H9 (cell line): ENCODE measurements at regions not wholly inside any gene's neighbourhood (a gene's known extent, or its start where the extent isn't known, plus 50 kb on each side); places are given as distances from the start of the nearest gene placed in this dataset.

Experiments
- DNase-seq: peaks from one replicate; pipeline ENCODE4 v3.0.0-alpha.2; 2017
- H2AFZ ChIP-seq: one replicate; pipeline ENCODE4 v1.6.1; 2013; ENCODE audit warnings: mild to moderate bottlenecking, low read length, control low read depth, moderate library complexity
- H2AK5ac ChIP-seq: 2 replicates; pipeline ENCODE4 v1.6.1; 2013; ENCODE audit warnings: low read length, control low read depth, mixed read lengths; ENCODE audit not compliant: insufficient read length
- H2BK120ac ChIP-seq: one replicate; pipeline ENCODE4 v1.6.1; 2013; ENCODE audit warnings: low read depth, mild to moderate bottlenecking, low read length, control low read depth, inconsistent platforms; ENCODE audit not compliant: poor library complexity, severe bottlenecking
- H2BK12ac ChIP-seq: 2 replicates; pipeline ENCODE4 v1.6.1; 2013; ENCODE audit warnings: low read length, control low read depth, mixed read lengths, low read depth; ENCODE audit not compliant: insufficient read length
- H2BK15ac ChIP-seq: 2 replicates; pipeline ENCODE4 v1.6.1; 2013; ENCODE audit warnings: low read depth, low read length, control low read depth
- H2BK20ac ChIP-seq: one replicate; pipeline ENCODE4 v1.6.1; 2013; ENCODE audit warnings: low read depth, mild to moderate bottlenecking, low read length, control low read depth, inconsistent platforms; ENCODE audit not compliant: poor library complexity, severe bottlenecking
- H2BK5ac ChIP-seq: 2 replicates; pipeline ENCODE4 v1.6.1; 2013; ENCODE audit warnings: low read length, control low read depth, mixed read lengths; ENCODE audit not compliant: insufficient read length
- H3K14ac ChIP-seq: 2 replicates; pipeline ENCODE4 v1.6.1; 2013; ENCODE audit warnings: low read length, control low read depth; ENCODE audit not compliant: insufficient read depth
- H3K18ac ChIP-seq: 2 replicates; pipeline ENCODE4 v1.6.1; 2013; ENCODE audit warnings: low read depth, mild to moderate bottlenecking, mixed read lengths, low read length, control low read depth; ENCODE audit not compliant: insufficient read length
- H3K23ac ChIP-seq: 2 replicates; pipeline ENCODE4 v1.6.1; 2013; ENCODE audit warnings: low read length, control low read depth, mixed read lengths, low read depth; ENCODE audit not compliant: insufficient read length
- H3K23me2 ChIP-seq: 2 replicates; pipeline ENCODE4 v1.6.1; 2013; ENCODE audit warnings: low read depth, mild to moderate bottlenecking, mixed read lengths, low read length, control low read depth; ENCODE audit not compliant: insufficient read length, poor library complexity, severe bottlenecking
- H3K27ac ChIP-seq: 2 replicates; pipeline ENCODE4 v1.5.1; 2013; ENCODE audit warnings: low read length, control low read depth, mixed read lengths, low read depth; ENCODE audit not compliant: insufficient read length
- H3K27me3 ChIP-seq: 2 replicates; pipeline ENCODE4 v1.6.1; 2013; ENCODE audit warnings: low read length, control low read depth, inconsistent platforms; ENCODE audit not compliant: insufficient read depth
- H3K4ac ChIP-seq: 2 replicates; pipeline ENCODE4 v1.6.1; 2013; ENCODE audit warnings: low read depth, mild to moderate bottlenecking, control low read depth, inconsistent platforms, low read length, moderate library complexity
- H3K4me1 ChIP-seq: 2 replicates; pipeline ENCODE4 v1.6.1; 2013; ENCODE audit warnings: low read length, control low read depth, inconsistent platforms; ENCODE audit not compliant: insufficient read depth
- H3K4me2 ChIP-seq: 2 replicates; pipeline ENCODE4 v1.6.1; 2013; ENCODE audit warnings: low read length, control low read depth, mixed read lengths; ENCODE audit not compliant: insufficient read length, insufficient read depth
- H3K56ac ChIP-seq: 2 replicates; pipeline ENCODE4 v1.6.1; 2013; ENCODE audit warnings: low read depth, mild to moderate bottlenecking, mixed read lengths, low read length, control low read depth; ENCODE audit not compliant: insufficient read length
- H3K79me1 ChIP-seq: 2 replicates; pipeline ENCODE4 v1.6.1; 2013; ENCODE audit warnings: low read depth, mild to moderate bottlenecking, moderate library complexity, low read length, control low read depth, inconsistent platforms; ENCODE audit not compliant: insufficient read depth, poor library complexity, severe bottlenecking
- H3K79me2 ChIP-seq: 2 replicates; pipeline ENCODE4 v1.6.1; 2013; ENCODE audit warnings: low read length, control low read depth, inconsistent platforms; ENCODE audit not compliant: insufficient read depth
- H3K9ac ChIP-seq: 2 replicates; pipeline ENCODE4 v1.6.1; 2013; ENCODE audit warnings: low read length, control low read depth, mixed read lengths; ENCODE audit not compliant: insufficient read length; ENCODE audit errors: extremely low read depth
- H3K9me3 ChIP-seq: one replicate; pipeline ENCODE4 v1.6.1; 2013; ENCODE audit warnings: low read depth, low read length, inconsistent platforms; ENCODE audit not compliant: control insufficient read depth
- H3T11ph ChIP-seq: one replicate; pipeline ENCODE4 v1.6.1; 2013; ENCODE audit warnings: mild to moderate bottlenecking, low read length, control low read depth, inconsistent platforms
- H4K20me1 ChIP-seq: one replicate; pipeline ENCODE4 v1.6.1; 2013; ENCODE audit not compliant: control insufficient read depth, insufficient read length, insufficient read depth
- H4K5ac ChIP-seq: 2 replicates; pipeline ENCODE4 v1.6.1; 2013; ENCODE audit warnings: low read depth, mild to moderate bottlenecking, mixed read lengths, low read length, control low read depth; ENCODE audit not compliant: insufficient read length
- H4K8ac ChIP-seq: replicated peaks from 2 replicates; pipeline ENCODE4 v1.6.1; 2013; ENCODE audit warnings: low read length, control low read depth, mixed read lengths, low read depth; ENCODE audit not compliant: insufficient read length
- H4K91ac ChIP-seq: 2 replicates; pipeline ENCODE4 v1.6.1; 2013; ENCODE audit warnings: low read depth, mild to moderate bottlenecking, moderate library complexity, mixed read lengths, low read length, control low read depth; ENCODE audit not compliant: insufficient read length
- H3K27ac Mint-ChIP-seq, 3 experiments: 2 replicates in 2 of 3; 3 replicates in 1 of 3; pipeline ENCODE4 v1.8.0; 2020 to 2021; ENCODE audit warnings: mixed read lengths in 3 of 3, mild to moderate bottlenecking in 1 of 3, moderate library complexity in 1 of 3
- H3K27me3 Mint-ChIP-seq: 2 replicates; pipeline ENCODE4 v1.8.0; 2021; ENCODE audit warnings: low read depth, mild to moderate bottlenecking, moderate library complexity, mixed read lengths
- H3K36me3 Mint-ChIP-seq, 3 experiments: 2 replicates in 2 of 3; 3 replicates in 1 of 3; pipeline ENCODE4 v1.8.0; 2020 to 2021; ENCODE audit warnings: low read depth in 3 of 3, mixed read lengths in 3 of 3; ENCODE audit not compliant: insufficient read depth in 1 of 3
- H3K4me1 Mint-ChIP-seq, 2 experiments: 2 replicates each; pipeline ENCODE4 v1.8.0; 2020; ENCODE audit warnings: mixed read lengths in 2 of 2
- H3K4me3 Mint-ChIP-seq, 2 experiments: 2 replicates in 1 of 2; 3 replicates in 1 of 2; pipeline ENCODE4 v1.8.0; 2020 to 2021; ENCODE audit warnings: mild to moderate bottlenecking in 2 of 2, mixed read lengths in 2 of 2, moderate library complexity in 1 of 2
- H3K9me3 Mint-ChIP-seq, 2 experiments: 2 replicates in 1 of 2; 3 replicates in 1 of 2; pipeline ENCODE4 v1.8.0; 2020; ENCODE audit warnings: mild to moderate bottlenecking in 2 of 2, mixed read lengths in 2 of 2, moderate library complexity in 1 of 2
- WGBS: extraction: QIAGEN DNeasy Blood & Tissue Kit; methylation state at CpG from one replicate; pipeline ENCODE4 v1.1.7; 2013; ENCODE audit warnings: missing lambda C conversion rate, low lambda C conversion rate, mixed read lengths; ENCODE audit not compliant: insufficient read length; ENCODE audit errors: extremely low coverage; 5-methylcytosine and 5-hydroxymethylcytosine counted together
- TF ChIP-seq, protein P1 (sequence below): fragments of 200-600 bp; sonication (generic); conservative IDR thresholded peaks from 3 replicates; pipeline ENCODE4 v1.8.0; 2021; ENCODE audit warnings: antibody characterized with exemption, mild to moderate bottlenecking

GRCh38 chr16:86079255-86079885 is 180.4 kb downstream of the IRF8 start:
- Histone ChIP-seq H3K9me3 (no peaks in the 10 kb centered on the region), H2BK5ac (no peak overlapping the region), H2BK15ac (no peak overlapping the region), H2BK20ac (no peak overlapping the region), H3K27me3 (no peaks in the 10 kb centered on the region), H3K79me2 (no peaks in the 10 kb centered on the region), H2BK12ac (no peak overlapping the region), H3K4ac (no peak overlapping the region), H3K14ac (no peak overlapping the region), H3K79me1 (no peaks in the 10 kb centered on the region), H4K8ac (no peak overlapping the region), H3K18ac (no peak overlapping the region), H4K20me1 (peaks cover 2% of the 10 kb centered on the region), H2AK5ac (no peak overlapping the region), H2BK120ac (no peak overlapping the region), H3K23ac (no peak overlapping the region), H2AFZ (no peak overlapping the region), H4K5ac (no peak overlapping the region), H3T11ph (no peak overlapping the region), H3K56ac (no peak overlapping the region), H3K27ac (no peak overlapping the region), H3K23me2 (no peaks in the 10 kb centered on the region), H3K4me1 (no peaks in the 10 kb centered on the region; the same call in 1 of the 2 replicates), H4K91ac (no peak overlapping the region), H3K4me2 (no peak overlapping the region), H3K9ac (no peak overlapping the region)
- peak; percentile 9 for DNase-seq
- no CpG with 5 or more reads among the region's 15 CpGs for WGBS
- Mint-ChIP-seq H3K36me3 (no peaks in the 10 kb centered on the region), H3K4me3 (no peak overlapping the region), H3K4me1 (peaks cover 11 to 18% of the 10 kb centered on the region in 2 experiments), H3K9me3 (no peaks in the 10 kb centered on the region), H3K27me3 (no peaks in the 10 kb centered on the region; the same call in 1 of the 2 replicates), H3K27ac (no peak overlapping the region)
- TF ChIP-seq, protein P1, sequence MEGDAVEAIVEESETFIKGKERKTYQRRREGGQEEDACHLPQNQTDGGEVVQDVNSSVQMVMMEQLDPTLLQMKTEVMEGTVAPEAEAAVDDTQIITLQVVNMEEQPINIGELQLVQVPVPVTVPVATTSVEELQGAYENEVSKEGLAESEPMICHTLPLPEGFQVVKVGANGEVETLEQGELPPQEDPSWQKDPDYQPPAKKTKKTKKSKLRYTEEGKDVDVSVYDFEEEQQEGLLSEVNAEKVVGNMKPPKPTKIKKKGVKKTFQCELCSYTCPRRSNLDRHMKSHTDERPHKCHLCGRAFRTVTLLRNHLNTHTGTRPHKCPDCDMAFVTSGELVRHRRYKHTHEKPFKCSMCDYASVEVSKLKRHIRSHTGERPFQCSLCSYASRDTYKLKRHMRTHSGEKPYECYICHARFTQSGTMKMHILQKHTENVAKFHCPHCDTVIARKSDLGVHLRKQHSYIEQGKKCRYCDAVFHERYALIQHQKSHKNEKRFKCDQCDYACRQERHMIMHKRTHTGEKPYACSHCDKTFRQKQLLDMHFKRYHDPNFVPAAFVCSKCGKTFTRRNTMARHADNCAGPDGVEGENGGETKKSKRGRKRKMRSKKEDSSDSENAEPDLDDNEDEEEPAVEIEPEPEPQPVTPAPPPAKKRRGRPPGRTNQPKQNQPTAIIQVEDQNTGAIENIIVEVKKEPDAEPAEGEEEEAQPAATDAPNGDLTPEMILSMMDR = no peak
